ENCODE measurements at regions not wholly inside any gene's neighbourhood (a gene's known extent, or its start where the extent isn't known, plus 50 kb on each side); places are given as distances from the start of the nearest gene placed in this dataset.

DNA sequence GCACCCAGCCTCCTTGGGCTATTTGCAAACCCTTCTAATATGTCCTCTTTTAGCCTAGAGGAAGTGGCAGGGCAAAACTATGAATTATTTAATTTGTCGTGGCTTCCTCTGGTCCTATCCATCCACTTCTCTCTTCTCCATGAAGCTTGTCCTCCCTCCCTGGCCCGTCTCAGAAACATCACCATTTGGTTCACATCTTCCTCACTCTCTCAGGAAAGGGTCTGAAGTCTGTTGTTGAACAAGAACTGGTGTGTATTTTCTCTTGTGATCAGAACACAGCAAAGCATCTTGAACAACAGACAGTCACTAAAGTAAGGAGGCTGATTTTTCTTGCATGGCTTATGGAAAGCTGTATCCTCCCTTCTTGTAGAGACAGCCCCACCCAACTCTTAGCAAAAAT, 550.1 kb upstream of the NRP1 start:
- TF ChIP-seq, protein P1, sequence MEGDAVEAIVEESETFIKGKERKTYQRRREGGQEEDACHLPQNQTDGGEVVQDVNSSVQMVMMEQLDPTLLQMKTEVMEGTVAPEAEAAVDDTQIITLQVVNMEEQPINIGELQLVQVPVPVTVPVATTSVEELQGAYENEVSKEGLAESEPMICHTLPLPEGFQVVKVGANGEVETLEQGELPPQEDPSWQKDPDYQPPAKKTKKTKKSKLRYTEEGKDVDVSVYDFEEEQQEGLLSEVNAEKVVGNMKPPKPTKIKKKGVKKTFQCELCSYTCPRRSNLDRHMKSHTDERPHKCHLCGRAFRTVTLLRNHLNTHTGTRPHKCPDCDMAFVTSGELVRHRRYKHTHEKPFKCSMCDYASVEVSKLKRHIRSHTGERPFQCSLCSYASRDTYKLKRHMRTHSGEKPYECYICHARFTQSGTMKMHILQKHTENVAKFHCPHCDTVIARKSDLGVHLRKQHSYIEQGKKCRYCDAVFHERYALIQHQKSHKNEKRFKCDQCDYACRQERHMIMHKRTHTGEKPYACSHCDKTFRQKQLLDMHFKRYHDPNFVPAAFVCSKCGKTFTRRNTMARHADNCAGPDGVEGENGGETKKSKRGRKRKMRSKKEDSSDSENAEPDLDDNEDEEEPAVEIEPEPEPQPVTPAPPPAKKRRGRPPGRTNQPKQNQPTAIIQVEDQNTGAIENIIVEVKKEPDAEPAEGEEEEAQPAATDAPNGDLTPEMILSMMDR (IDR thresholded peaks at IDR 0.05; ENCODE audit: low read depth, low read length, missing control alignments), result no peak
- H3K4me3 ChIP-seq (replicated peaks; ENCODE audit: low read depth, low read length), result no peak overlapping the region
- no peak for DNase-seq (ENCODE audit: extremely low read depth, low read depth)

DNA sequence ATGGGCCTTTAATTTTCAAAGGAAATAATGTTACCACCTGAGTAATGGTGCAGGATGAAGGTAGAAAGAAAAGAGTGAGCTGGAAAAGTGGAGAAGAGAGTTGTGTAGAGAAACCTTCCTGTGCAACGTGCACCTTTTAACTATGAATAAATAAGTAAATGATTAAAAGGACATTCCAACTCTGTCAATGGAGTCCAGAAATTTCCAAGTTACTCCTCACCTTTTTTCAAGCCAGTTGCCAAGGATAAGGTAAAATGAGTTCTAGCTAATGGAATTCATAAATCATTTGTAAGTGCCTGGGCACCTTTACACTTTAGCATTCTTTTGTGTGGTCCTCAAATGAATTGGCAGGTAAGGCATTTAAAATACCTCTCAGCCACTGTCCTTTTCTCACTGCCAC, 549.4 kb upstream of the NRP1 start:
- no peak for DNase-seq (ENCODE audit: extremely low read depth, low read depth)
- TF ChIP-seq, protein P1 (IDR thresholded peaks at IDR 0.05; ENCODE audit: low read depth, low read length, missing control alignments), result no peak
- no peak overlapping the region for H3K4me3 ChIP-seq (replicated peaks; ENCODE audit: low read depth, low read length)

DNA sequence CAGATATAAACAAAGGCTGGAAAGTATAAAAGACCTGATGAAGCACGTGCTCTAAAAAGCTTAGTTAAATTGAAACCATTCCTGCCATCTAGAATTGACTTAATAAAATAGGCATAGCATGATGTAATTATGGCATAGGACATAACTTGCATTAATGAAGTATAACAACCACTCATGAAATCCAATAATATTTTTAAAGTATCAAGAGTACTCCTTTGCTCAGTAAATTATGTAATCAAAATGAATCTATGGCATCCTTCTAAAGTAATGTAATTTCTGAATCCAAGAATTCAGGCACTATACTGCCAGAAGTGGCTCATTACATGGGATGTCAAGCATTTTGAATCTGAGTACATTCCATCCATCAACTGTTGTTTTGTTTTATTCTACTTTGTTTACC, 548.5 kb upstream of the NRP1 start:
- TF ChIP-seq, protein P1 (IDR thresholded peaks at IDR 0.05; ENCODE audit: low read depth, low read length, missing control alignments), result no peak
- H3K4me3 ChIP-seq (replicated peaks; ENCODE audit: low read depth, low read length), result no peak overlapping the region
- DNase-seq (ENCODE audit: extremely low read depth, low read depth), result no peak

DNA sequence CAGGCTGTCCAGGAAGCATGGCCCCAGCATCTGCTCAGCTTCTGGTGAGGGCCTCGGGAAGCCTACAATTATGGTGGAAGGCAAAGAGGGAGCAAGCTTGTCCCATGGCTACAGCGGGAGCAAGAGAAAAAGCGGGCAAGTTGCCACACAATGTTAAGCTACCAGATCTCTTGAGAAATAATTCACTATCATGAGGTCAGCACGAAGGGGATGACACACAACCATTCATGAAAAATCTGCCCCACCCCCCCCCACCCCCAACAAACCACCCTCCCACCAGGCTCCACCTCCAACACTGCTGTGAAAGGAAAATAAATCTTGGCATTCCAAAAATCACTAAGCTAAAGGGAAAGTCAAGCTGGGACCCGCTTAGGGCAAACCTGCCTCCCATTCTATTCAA, 545.8 kb upstream of the NRP1 start:
- H3K4me3 ChIP-seq (replicated peaks; ENCODE audit: low read depth, low read length), result no peak overlapping the region
- TF ChIP-seq, protein P1 (IDR thresholded peaks at IDR 0.05; ENCODE audit: low read depth, low read length, missing control alignments), result no peak
- no peak for DNase-seq (ENCODE audit: extremely low read depth, low read depth)

DNA sequence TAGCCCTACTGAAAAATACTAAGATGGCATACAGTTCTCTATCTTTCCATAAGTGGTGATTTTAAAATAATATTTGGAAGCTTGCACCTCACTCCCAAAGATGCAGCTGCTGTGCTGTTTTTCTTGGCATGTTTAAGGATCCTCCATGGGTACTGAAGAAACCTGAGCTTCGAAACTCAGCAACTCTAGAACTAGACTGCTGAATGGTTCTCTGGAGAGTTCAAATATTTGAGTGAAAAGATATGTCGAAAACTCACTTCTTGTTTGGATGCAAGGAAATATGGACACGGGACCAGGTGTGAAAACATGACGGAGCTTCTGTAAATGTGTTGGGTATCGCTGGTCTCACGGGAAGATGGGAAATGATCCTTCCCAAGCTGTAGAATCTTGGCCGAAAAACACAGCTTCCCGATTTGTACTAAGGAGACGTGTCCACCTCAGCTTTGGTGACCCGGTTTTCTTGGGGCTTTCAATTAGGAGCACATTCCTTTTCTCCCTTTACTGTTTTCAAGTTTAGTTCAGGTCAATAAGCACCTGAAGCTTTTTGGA, 543.8 kb upstream of the NRP1 start:
- TF ChIP-seq, protein P1 (IDR thresholded peaks at IDR 0.05; ENCODE audit: low read depth, low read length, missing control alignments), result no peak
- DNase-seq (ENCODE audit: extremely low read depth, low read depth), result no peak
- H3K4me3 ChIP-seq (replicated peaks; ENCODE audit: low read depth, low read length), result no peak overlapping the region

DNA sequence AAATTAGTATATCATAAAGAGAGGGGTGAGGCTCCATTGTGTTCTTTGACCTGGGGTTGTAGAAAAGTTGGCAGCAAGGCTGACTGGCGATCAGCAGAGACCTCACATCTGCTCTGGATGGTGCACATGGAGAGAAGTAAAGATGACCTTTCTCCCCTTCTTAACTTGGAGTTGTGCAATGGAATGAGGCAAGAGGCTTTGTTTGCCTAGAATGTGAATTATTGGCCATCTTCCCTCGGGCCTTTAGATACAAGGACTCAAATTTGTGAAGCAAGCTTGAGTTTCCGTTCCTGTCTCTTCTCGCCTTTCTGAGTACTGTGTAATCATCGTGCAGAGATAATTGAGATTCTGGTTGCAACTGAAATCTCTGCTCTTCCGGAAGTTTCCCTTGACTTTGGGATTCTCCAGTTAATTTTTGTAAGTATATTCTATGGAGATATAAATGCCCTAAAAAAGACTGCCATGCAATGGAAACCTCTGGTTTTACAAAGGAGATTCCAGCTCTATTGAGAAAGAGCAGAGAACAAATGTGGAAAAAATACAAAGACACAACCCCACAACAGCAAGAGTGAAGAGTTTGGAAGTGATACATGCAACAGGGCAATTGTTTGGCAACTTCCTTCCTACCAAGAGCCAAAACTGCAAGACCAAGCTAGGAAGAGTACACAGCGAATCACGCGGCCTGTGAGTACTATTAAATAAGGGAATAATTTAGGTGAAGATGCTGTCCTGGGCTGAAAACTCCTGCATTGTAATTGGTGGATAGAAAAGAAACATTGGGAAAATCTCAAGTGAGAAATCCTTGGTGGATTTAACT, 542.3 kb upstream of the NRP1 start:
- TF ChIP-seq, protein P1 (IDR thresholded peaks at IDR 0.05; ENCODE audit: low read depth, low read length, missing control alignments), result no peak
- no peak overlapping the region for H3K4me3 ChIP-seq (replicated peaks; ENCODE audit: low read depth, low read length)
- DNase-seq (ENCODE audit: extremely low read depth, low read depth), result no peak
